SK-N-SH treated with all-trans-retinoic acid at 6 μM for 48 hours (cell line): ENCODE measurements at regions not wholly inside any gene's neighbourhood (a gene's known extent, or its start where the extent isn't known, plus 50 kb on each side); places are given as distances from the start of the nearest gene placed in this dataset.

Experiments used
- ARNTL ChIP-seq: fragments of 450-650 bp; formaldehyde crosslinking; IDR thresholded peaks from 2 replicates; pipeline ENCODE4 v1.5.0; 2020; ENCODE audit warnings: low read depth, mild to moderate bottlenecking, moderate library complexity, borderline replicate concordance
- RARB ChIP-seq: fragments of 250-450 bp; sonication (Bioruptor Pico); IDR thresholded peaks from 2 replicates; pipeline ENCODE4 v1.8.0; 2021; ENCODE audit warnings: mild to moderate bottlenecking, moderate library complexity
- ZFP30 ChIP-seq: fragments of 450-650 bp; formaldehyde crosslinking; IDR thresholded peaks from 2 replicates; pipeline ENCODE4 v1.5.0; 2022; ENCODE audit warnings: mild to moderate bottlenecking, moderate library complexity
- TF ChIP-seq, protein P1 (sequence below): fragments of 250-450 bp; sonication (Bioruptor Pico); IDR thresholded peaks from 2 replicates; pipeline ENCODE4 v1.8.0; 2020; ENCODE audit warnings: mild to moderate bottlenecking, moderate library complexity, borderline replicate concordance

DNA sequence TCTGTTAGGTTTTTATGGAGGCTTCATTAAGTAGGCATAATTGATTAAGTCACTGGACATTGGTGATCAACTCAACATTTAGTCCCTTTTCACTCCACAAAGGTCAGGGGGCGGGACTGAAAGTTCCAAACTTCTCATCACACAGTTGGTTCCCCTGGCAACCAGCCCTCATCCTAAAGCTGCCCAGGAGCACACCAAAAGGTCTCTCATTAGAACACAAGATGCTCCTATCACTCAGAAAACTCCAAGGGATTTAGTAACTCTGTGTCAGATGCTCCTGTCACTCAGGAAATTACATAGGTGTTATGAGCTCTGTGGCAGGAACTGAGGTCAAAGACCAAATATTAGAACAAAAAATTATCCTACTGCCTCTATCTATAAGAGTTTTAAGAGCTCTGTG, 321.5 kb downstream of the OTOL1 start:
- TF ChIP-seq, protein P1, sequence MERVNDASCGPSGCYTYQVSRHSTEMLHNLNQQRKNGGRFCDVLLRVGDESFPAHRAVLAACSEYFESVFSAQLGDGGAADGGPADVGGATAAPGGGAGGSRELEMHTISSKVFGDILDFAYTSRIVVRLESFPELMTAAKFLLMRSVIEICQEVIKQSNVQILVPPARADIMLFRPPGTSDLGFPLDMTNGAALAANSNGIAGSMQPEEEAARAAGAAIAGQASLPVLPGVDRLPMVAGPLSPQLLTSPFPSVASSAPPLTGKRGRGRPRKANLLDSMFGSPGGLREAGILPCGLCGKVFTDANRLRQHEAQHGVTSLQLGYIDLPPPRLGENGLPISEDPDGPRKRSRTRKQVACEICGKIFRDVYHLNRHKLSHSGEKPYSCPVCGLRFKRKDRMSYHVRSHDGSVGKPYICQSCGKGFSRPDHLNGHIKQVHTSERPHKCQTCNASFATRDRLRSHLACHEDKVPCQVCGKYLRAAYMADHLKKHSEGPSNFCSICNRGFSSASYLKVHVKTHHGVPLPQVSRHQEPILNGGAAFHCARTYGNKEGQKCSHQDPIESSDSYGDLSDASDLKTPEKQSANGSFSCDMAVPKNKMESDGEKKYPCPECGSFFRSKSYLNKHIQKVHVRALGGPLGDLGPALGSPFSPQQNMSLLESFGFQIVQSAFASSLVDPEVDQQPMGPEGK (CRISPR knock-in tag) = no peak
- TF ChIP-seq ARNTL (CRISPR knock-in tag) (no peak), RARB (CRISPR knock-in tag) (no peak), ZFP30 (CRISPR knock-in tag) (no peak)
